ENCODE measurements at regions not wholly inside any gene's neighbourhood (a gene's known extent, or its start where the extent isn't known, plus 50 kb on each side); places are given as distances from the start of the nearest gene placed in this dataset.

DNA sequence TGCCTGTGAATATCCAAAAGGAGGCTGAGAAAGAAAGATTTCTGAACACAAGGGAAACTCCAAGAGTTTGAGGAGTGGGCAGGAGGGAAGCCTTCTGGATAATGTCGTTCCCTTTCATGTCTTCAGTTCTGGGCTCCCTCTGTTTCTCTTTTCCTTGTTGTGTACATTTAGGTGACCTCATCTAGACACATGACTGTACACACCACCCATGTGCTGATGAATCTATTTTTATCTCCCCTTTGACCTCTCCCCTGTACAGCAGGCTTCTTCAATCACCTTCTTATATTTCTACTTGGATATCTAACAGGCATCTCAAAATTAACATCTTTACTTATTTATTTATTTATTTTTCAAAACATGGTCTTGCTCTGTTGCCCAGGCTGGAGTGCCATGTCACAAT, 363.1 kb downstream of the GATA3 start:
- no peaks in the 10 kb centered on the region for H3K4me1 ChIP-seq
- no peak overlapping the region for H3K27ac ChIP-seq
- H3K36me3 ChIP-seq: no peaks in the 10 kb centered on the region
- H3K27me3 ChIP-seq: no peaks in the 10 kb centered on the region
- TF ChIP-seq, protein P1, sequence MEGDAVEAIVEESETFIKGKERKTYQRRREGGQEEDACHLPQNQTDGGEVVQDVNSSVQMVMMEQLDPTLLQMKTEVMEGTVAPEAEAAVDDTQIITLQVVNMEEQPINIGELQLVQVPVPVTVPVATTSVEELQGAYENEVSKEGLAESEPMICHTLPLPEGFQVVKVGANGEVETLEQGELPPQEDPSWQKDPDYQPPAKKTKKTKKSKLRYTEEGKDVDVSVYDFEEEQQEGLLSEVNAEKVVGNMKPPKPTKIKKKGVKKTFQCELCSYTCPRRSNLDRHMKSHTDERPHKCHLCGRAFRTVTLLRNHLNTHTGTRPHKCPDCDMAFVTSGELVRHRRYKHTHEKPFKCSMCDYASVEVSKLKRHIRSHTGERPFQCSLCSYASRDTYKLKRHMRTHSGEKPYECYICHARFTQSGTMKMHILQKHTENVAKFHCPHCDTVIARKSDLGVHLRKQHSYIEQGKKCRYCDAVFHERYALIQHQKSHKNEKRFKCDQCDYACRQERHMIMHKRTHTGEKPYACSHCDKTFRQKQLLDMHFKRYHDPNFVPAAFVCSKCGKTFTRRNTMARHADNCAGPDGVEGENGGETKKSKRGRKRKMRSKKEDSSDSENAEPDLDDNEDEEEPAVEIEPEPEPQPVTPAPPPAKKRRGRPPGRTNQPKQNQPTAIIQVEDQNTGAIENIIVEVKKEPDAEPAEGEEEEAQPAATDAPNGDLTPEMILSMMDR (IDR thresholded peaks at IDR 0.05): no peak
- no peak for ATAC-seq
- no peak for DNase-seq
- H3K9me3 ChIP-seq: no peaks in the 10 kb centered on the region
- H3K4me3 ChIP-seq: no peak overlapping the region
- intact Hi-C loops (cut with DNase I): no loop called here

DNA sequence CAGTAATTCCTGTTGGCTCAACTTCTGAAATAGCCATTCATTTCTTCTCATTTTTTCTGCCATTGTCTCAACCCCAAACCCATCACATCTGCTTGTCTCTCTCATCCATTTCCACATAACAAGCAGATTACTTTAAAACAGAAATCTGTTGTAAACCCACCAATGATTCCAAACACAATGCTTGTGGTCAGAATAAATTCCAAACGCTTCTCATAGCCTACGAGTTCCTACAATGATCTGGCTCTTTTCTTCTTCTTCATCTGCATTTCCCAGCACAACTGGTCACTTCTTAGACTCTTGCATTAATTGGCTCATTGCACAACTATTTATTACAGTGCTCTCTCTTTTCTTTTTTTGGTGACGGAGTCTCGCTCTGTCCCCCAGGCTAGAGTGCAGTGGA, 364.1 kb downstream of the GATA3 start:
- H3K4me1 ChIP-seq: no peaks in the 10 kb centered on the region
- H3K4me3 ChIP-seq: no peak overlapping the region
- ATAC-seq (no peak), DNase-seq (no peak)
- intact Hi-C loops (cut with DNase I): no loop called here
- H3K27ac ChIP-seq: no peak overlapping the region
- TF ChIP-seq, protein P1 (IDR thresholded peaks at IDR 0.05): no peak
- H3K9me3 ChIP-seq: no peaks in the 10 kb centered on the region
- H3K27me3 ChIP-seq: no peaks in the 10 kb centered on the region
- no peaks in the 10 kb centered on the region for H3K36me3 ChIP-seq

DNA sequence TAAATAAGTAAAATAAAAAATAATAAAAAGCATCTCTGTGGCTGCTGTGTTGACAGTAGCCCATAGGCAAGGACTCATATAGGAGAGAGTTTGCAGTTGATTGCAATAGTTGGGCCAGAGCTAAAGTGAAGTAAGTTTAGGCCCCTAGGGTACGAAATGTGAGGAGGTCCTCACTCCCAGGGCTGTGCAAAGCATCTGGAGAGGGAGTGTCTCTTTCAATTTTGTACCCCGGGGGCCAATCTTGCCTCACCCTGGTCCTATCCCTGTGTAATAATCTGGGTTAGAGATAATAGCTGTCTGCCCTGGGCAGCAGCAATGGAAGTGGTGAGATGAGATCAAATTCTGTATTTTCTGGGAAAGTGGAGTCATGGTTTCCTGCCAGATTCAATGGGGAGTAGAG, 365.7 kb downstream of the GATA3 start:
- TF ChIP-seq, protein P1 (IDR thresholded peaks at IDR 0.05): no peak
- Histone ChIP-seq H3K27me3 (no peaks in the 10 kb centered on the region), H3K36me3 (no peaks in the 10 kb centered on the region), H3K9me3 (no peaks in the 10 kb centered on the region), H3K27ac (no peak overlapping the region), H3K4me1 (no peaks in the 10 kb centered on the region), H3K4me3 (no peak overlapping the region)
- DNase-seq (no peak), ATAC-seq (no peak)
- intact Hi-C loops (cut with DNase I): no loop called here

DNA sequence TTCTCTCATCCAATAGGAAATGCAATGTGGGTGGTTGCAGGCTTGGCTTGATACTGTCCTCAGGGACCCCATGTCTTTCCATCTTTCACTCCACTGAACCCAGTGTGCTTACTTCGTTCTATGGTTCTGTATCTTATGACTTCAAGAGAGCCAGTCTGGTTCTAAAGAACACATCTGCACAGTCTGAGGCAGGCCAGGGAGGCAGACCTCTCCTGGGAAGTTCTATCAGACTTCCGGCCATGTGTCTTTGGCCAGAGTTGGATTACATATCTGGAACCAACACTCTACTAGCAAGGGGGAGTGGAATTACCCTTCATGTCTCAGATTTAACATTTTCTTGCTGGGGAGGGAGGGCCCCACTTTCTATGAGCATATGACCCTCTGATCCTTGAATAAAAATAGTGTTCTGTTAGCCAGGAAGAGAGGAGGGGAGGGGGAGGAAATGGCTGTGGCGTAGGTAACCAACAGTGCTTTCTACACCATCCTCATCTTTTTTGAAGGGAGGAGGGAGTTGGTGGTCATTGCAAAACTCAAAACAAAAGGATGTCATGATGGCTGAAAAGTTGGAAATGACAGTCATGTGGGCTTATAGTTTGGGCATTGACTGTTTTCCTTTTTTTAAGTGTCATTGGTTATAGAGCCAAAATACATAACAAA, 370.2 kb downstream of the GATA3 start:
- intact Hi-C loops (cut with DNase I): no loop called here
- ATAC-seq (no peak), DNase-seq (no peak)
- TF ChIP-seq, protein P1 (IDR thresholded peaks at IDR 0.05): no peak
- no peak overlapping the region for H3K4me3 ChIP-seq
- H3K9me3 ChIP-seq: no peaks in the 10 kb centered on the region
- H3K36me3 ChIP-seq: no peaks in the 10 kb centered on the region
- no peaks in the 10 kb centered on the region for H3K27me3 ChIP-seq
- H3K27ac ChIP-seq: no peak overlapping the region
- H3K4me1 ChIP-seq: no peaks in the 10 kb centered on the region

DNA sequence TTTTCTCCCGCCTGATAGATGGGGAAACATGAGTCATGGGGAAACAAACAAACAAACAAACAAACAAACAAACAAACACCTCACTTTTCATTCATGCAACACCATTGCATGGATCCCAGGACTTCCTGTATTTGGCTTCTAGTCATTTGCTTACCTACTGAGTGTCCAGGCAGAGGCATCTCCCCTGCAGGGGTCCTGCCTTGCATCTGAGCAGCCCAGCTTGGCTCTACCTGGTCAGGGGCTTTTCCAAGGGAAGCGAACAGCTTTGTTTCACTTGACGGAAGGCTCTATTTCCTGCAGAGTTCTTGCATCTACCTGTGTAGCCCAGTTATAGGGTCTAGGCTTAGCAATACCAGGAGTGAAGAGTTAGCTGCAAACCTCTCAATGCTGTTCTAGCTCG, 374.2 kb downstream of the GATA3 start:
- Histone ChIP-seq H3K27ac (no peak overlapping the region), H3K4me1 (no peaks in the 10 kb centered on the region), H3K9me3 (no peaks in the 10 kb centered on the region), H3K27me3 (no peaks in the 10 kb centered on the region), H3K36me3 (no peaks in the 10 kb centered on the region), H3K4me3 (no peak overlapping the region)
- no peak for DNase-seq
- TF ChIP-seq, protein P1 (IDR thresholded peaks at IDR 0.05): no peak
- intact Hi-C loops (cut with DNase I): no loop called here
- ATAC-seq: no peak

DNA sequence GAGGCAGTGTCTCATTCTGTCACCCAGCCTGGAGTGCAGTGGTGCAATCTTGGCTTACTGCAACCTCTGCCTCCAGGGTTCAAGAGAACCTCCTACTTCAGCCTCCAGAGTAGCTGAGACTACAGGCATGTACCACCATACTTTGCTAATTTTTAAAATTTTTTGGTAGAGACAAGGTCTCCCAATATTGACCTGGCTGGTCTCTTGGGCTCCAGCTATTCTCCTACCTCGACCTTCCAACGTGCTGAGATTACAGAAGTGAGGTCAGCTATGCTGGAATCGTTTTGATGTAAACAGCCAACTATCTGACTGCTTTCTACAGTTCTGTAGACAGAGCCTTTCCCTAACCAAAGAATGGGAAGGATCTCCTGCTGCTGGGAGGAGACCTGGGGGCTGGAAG, 375.8 kb downstream of the GATA3 start:
- intact Hi-C loops (cut with DNase I): no loop called here
- TF ChIP-seq, protein P1 (IDR thresholded peaks at IDR 0.05): no peak
- DNase-seq: no peak
- H3K27ac ChIP-seq: no peak overlapping the region
- no peaks in the 10 kb centered on the region for H3K9me3 ChIP-seq
- no peaks in the 10 kb centered on the region for H3K27me3 ChIP-seq
- H3K4me1 ChIP-seq: no peaks in the 10 kb centered on the region
- H3K4me3 ChIP-seq: no peak overlapping the region
- H3K36me3 ChIP-seq: no peaks in the 10 kb centered on the region
- ATAC-seq: no peak
